Sigmoid colon (tissue), 4 donors: ENCODE measurements at regions not wholly inside any gene's neighbourhood (a gene's known extent, or its start where the extent isn't known, plus 50 kb on each side); places are given as distances from the start of the nearest gene placed in this dataset.

Experiments
- CTCF ChIP-seq, 4 experiments: fragments of 450-650 bp in 3 of 4; fragments of 200-600 bp in 1 of 4; IDR thresholded peaks; one replicate each; pipeline ENCODE4 v1.5.1; 2016 to 2019; ENCODE audit warnings: antibody characterized with exemption in 4 of 4, mild to moderate bottlenecking in 3 of 4, moderate library complexity in 2 of 4
- EP300 ChIP-seq, 4 donors: sonication (generic); formaldehyde crosslinking; IDR thresholded peaks; one replicate each; pipeline ENCODE4 v1.6.1; 2017; ENCODE audit warnings: antibody characterized with exemption in 4 of 4
- POLR2A ChIP-seq, 2 donors: fragments of 450-650 bp; IDR thresholded peaks; one replicate each; pipeline ENCODE4 v1.6.1; 2016; ENCODE audit warnings: antibody characterized with exemption in 2 of 2, mild to moderate bottlenecking in 2 of 2, moderate library complexity in 2 of 2
- POLR2AphosphoS5 ChIP-seq, 4 donors: sonication (generic); formaldehyde crosslinking; IDR thresholded peaks; one replicate each; pipeline ENCODE4 v1.6.1; 2017; ENCODE audit warnings: antibody characterized with exemption in 4 of 4

GRCh38 chr17:55870044-55870443 lies 119.2 kb downstream of the PCTP start:
- TF ChIP-seq CTCF (IDR thresholded peaks at IDR 0.05) (no peak), POLR2AphosphoS5 (IDR thresholded peaks at IDR 0.05) (no peak), EP300 (IDR thresholded peaks at IDR 0.05) (no peak), POLR2A (IDR thresholded peaks at IDR 0.05) (no peak)
